Osteocyte (in vitro differentiated cells): ENCODE measurements at regions not wholly inside any gene's neighbourhood (a gene's known extent, or its start where the extent isn't known, plus 50 kb on each side); places are given as distances from the start of the nearest gene placed in this dataset.

Experiments
- DNase-seq: peaks from one replicate; pipeline ENCODE4 v3.0.0; 2021; ENCODE audit warnings: mixed read lengths; ENCODE audit not compliant: unreplicated experiment; ENCODE audit errors: extremely low spot score
- H3K27ac Mint-ChIP-seq: one replicate; pipeline ENCODE4 v1.8.0; 2021; ENCODE audit warnings: mild to moderate bottlenecking, mixed read lengths; ENCODE audit not compliant: unreplicated experiment
- H3K27me3 Mint-ChIP-seq: one replicate; pipeline ENCODE4 v1.8.0; 2021; ENCODE audit warnings: mixed read lengths; ENCODE audit not compliant: unreplicated experiment
- H3K36me3 Mint-ChIP-seq: one replicate; pipeline ENCODE4 v1.8.0; 2021; ENCODE audit warnings: mixed read lengths; ENCODE audit not compliant: unreplicated experiment
- H3K4me1 Mint-ChIP-seq: one replicate; pipeline ENCODE4 v1.8.0; 2021; ENCODE audit warnings: mixed read lengths; ENCODE audit not compliant: unreplicated experiment
- H3K4me3 Mint-ChIP-seq: one replicate; pipeline ENCODE4 v1.8.0; 2021; ENCODE audit warnings: mild to moderate bottlenecking, moderate library complexity, mixed read lengths; ENCODE audit not compliant: unreplicated experiment
- H3K9me3 Mint-ChIP-seq: one replicate; pipeline ENCODE4 v1.8.0; 2021; ENCODE audit warnings: mixed read lengths; ENCODE audit not compliant: unreplicated experiment
- TF ChIP-seq, protein P1 (sequence below): fragments of 200-600 bp; sonication (generic); IDR thresholded peaks from 2 replicates; pipeline ENCODE4 v1.5.0; 2021; ENCODE audit warnings: antibody characterized with exemption, mild to moderate bottlenecking, moderate library complexity

DNA sequence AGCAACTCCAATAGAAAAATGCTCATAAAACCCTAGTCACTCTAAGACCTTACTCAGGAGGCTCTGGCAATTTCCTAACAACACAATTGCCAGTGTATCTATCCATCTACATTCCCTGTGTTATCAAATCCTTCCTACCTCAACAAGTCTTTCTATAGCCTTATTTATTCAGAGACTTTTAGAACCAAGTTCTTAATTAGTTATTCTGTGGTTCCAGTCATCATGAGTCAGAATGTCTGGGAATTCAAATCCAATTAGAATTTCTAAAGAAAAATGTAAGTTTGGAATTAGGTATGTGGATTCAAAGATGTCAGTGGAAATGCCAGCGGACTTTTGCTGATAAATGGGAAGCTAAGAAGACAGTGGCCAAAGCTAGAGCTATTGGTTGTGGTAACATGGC, 302.6 kb upstream of the C1orf87 start:
- TF ChIP-seq, protein P1, sequence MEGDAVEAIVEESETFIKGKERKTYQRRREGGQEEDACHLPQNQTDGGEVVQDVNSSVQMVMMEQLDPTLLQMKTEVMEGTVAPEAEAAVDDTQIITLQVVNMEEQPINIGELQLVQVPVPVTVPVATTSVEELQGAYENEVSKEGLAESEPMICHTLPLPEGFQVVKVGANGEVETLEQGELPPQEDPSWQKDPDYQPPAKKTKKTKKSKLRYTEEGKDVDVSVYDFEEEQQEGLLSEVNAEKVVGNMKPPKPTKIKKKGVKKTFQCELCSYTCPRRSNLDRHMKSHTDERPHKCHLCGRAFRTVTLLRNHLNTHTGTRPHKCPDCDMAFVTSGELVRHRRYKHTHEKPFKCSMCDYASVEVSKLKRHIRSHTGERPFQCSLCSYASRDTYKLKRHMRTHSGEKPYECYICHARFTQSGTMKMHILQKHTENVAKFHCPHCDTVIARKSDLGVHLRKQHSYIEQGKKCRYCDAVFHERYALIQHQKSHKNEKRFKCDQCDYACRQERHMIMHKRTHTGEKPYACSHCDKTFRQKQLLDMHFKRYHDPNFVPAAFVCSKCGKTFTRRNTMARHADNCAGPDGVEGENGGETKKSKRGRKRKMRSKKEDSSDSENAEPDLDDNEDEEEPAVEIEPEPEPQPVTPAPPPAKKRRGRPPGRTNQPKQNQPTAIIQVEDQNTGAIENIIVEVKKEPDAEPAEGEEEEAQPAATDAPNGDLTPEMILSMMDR: no peak
- no peak overlapping the region for H3K4me3 Mint-ChIP-seq
- no peak overlapping the region for H3K27ac Mint-ChIP-seq
- H3K9me3 Mint-ChIP-seq: peaks cover 5% of the 10 kb centered on the region
- no peak for DNase-seq
- no peaks in the 10 kb centered on the region for H3K36me3 Mint-ChIP-seq
- H3K4me1 Mint-ChIP-seq: no peaks in the 10 kb centered on the region
- peaks cover 14% of the 10 kb centered on the region for H3K27me3 Mint-ChIP-seq

DNA sequence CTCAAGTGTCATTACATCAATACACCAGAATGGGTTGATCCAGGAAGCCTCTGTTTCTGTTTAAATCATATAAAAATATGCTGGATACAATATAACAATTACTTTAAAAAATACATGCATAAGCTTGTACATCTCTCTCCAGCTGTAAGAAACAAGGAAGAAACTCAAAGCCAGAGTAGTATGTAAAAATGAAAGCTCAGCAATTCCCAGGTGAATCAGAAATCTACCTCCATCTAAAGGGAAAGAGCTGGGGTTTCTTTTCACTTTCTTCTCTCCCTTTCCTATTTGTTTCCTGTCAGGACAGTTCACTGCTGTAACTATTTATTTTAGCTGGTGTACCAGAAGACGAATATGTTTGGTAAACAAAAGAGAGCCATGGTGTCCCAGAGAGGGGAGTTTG, 301.0 kb upstream of the C1orf87 start:
- TF ChIP-seq, protein P1: no peak
- Mint-ChIP-seq H3K27ac (no peak overlapping the region), H3K4me1 (no peaks in the 10 kb centered on the region), H3K27me3 (peaks cover 17% of the 10 kb centered on the region), H3K36me3 (no peaks in the 10 kb centered on the region), H3K9me3 (peaks cover 10% of the 10 kb centered on the region), H3K4me3 (no peak overlapping the region)
- no peak for DNase-seq

- Mint-ChIP-seq H3K9me3 (peaks cover 10% of the 10 kb centered on the region), H3K36me3 (no peaks in the 10 kb centered on the region), H3K4me3 (peak overlapping the region; percentile 36), H3K27ac (no peak overlapping the region), H3K4me1 (peaks cover 4% of the 10 kb centered on the region), H3K27me3 (peaks cover 32% of the 10 kb centered on the region)
- TF ChIP-seq, protein P1: no peak
- DNase-seq: no peak
Measured at GRCh38 chr1:60367532-60367931, 294.0 kb upstream of the C1orf87 start.

- Mint-ChIP-seq H3K9me3 (peaks cover 4% of the 10 kb centered on the region), H3K4me1 (peaks cover 3% of the 10 kb centered on the region), H3K27ac (no peak overlapping the region), H3K4me3 (no peak overlapping the region), H3K27me3 (peaks cover 13% of the 10 kb centered on the region), H3K36me3 (no peaks in the 10 kb centered on the region)
- TF ChIP-seq, protein P1: no peak
- no peak for DNase-seq
Measured at GRCh38 chr1:60359431-60359830, 285.9 kb upstream of the C1orf87 start.

GRCh38 chr1:60350531-60350930, 277.0 kb upstream of the C1orf87 start:
- TF ChIP-seq, protein P1: no peak
- Mint-ChIP-seq H3K27me3 (peaks cover 3% of the 10 kb centered on the region), H3K4me1 (peaks cover 4% of the 10 kb centered on the region), H3K36me3 (no peaks in the 10 kb centered on the region), H3K27ac (no peak overlapping the region), H3K4me3 (no peak overlapping the region), H3K9me3 (no peaks in the 10 kb centered on the region)
- no peak for DNase-seq
